CD14-positive monocyte (primary cell): ENCODE measurements at regions not wholly inside any gene's neighbourhood (a gene's known extent, or its start where the extent isn't known, plus 50 kb on each side); places are given as distances from the start of the nearest gene placed in this dataset.

ENCODE experiments used
- DNase-seq, 3 donors: peaks; one replicate each; pipeline ENCODE4 v3.0.0-alpha.2; 2011 to 2022
- H2AFZ ChIP-seq: 2 replicates; pipeline ENCODE4 v1.6.0; 2012; ENCODE audit warnings: mild to moderate bottlenecking, low read depth, low read length, inconsistent platforms; ENCODE audit not compliant: insufficient read depth, poor library complexity, severe bottlenecking
- H3K27ac ChIP-seq, 2 donors: 1 replicate in 1 of 2; 2 replicates in 1 of 2; pipeline ENCODE4 v1.5.1; 2012 to 2013; ENCODE audit warnings: low read length in 2 of 2, control low read depth in 1 of 2, inconsistent platforms in 1 of 2, low read depth in 1 of 2, mild to moderate bottlenecking in 1 of 2
- H3K27me3 ChIP-seq, 2 donors: one replicate each; pipeline versions ENCODE4 v1.6.0 to v1.6.1; 2011 to 2013; ENCODE audit warnings: low read length in 2 of 2; ENCODE audit not compliant: control insufficient read depth in 2 of 2, insufficient read depth in 2 of 2
- H3K36me3 ChIP-seq, 2 donors: replicated peaks in 1 of 2; 1 replicate in 1 of 2; 2 replicates in 1 of 2; pipeline versions ENCODE4 v1.5.1 to v1.6.1; 2012 to 2013; ENCODE audit warnings: low read length in 2 of 2, control low read depth in 1 of 2, inconsistent platforms in 1 of 2, mild to moderate bottlenecking in 1 of 2; ENCODE audit not compliant: insufficient read depth in 2 of 2, control insufficient read depth in 1 of 2
- H3K4me1 ChIP-seq, 2 donors: 1 replicate in 1 of 2; 2 replicates in 1 of 2; pipeline versions ENCODE4 v1.5.1 to v1.6.1; 2012 to 2013; ENCODE audit warnings: low read length in 2 of 2, control low read depth in 1 of 2, inconsistent platforms in 1 of 2, mild to moderate bottlenecking in 1 of 2, moderate library complexity in 1 of 2; ENCODE audit not compliant: insufficient read depth in 2 of 2, control insufficient read depth in 1 of 2
- H3K4me2 ChIP-seq: replicated peaks from 2 replicates; pipeline ENCODE3; 2012; ENCODE audit warnings: low read length, moderate library complexity, mild to moderate bottlenecking; ENCODE audit not compliant: poor library complexity, severe bottlenecking; ENCODE audit errors: extremely low read depth
- H3K4me3 ChIP-seq, 3 experiments: fragments of 200-600 bp in 1 of 3; sonication (generic) in 1 of 3; replicated peaks in 1 of 3; 1 replicate in 2 of 3; 2 replicates in 1 of 3; pipeline ENCODE4 v1.5.1; 2011 to 2013; ENCODE audit warnings: low read length in 3 of 3, mild to moderate bottlenecking in 3 of 3, control low read depth in 2 of 3, low read depth in 2 of 3, inconsistent platforms in 1 of 3, moderate library complexity in 1 of 3
- H3K79me2 ChIP-seq: 2 replicates; pipeline ENCODE4 v1.6.0; 2012; ENCODE audit warnings: mild to moderate bottlenecking, control low read depth, inconsistent platforms, low read length, moderate library complexity; ENCODE audit not compliant: insufficient read depth
- H3K9ac ChIP-seq: 2 replicates; pipeline ENCODE4 v1.6.0; 2017; ENCODE audit warnings: low read length, mild to moderate bottlenecking; ENCODE audit not compliant: insufficient read depth, poor library complexity, severe bottlenecking
- H3K9me3 ChIP-seq, 2 donors: replicated peaks in 1 of 2; 1 replicate in 1 of 2; 2 replicates in 1 of 2; pipeline versions ENCODE4 v1.5.1 to v1.6.1; 2012 to 2013; ENCODE audit warnings: low read length in 2 of 2, control low read depth in 1 of 2; ENCODE audit not compliant: control insufficient read depth in 1 of 2, insufficient read depth in 1 of 2
- H4K20me1 ChIP-seq: 2 replicates; pipeline ENCODE4 v1.6.0; 2012; ENCODE audit warnings: mild to moderate bottlenecking, low read length, control low read depth, moderate library complexity; ENCODE audit not compliant: insufficient read depth
- H3K27ac Mint-ChIP-seq, 7 donors: one replicate each; pipeline ENCODE4 v1.8.0; 2020; ENCODE audit warnings: mild to moderate bottlenecking in 7 of 7, mixed read lengths in 7 of 7, moderate library complexity in 6 of 7, inconsistent platforms in 2 of 7
- H3K27me3 Mint-ChIP-seq, 3 donors: one replicate each; pipeline ENCODE4 v1.8.0; 2021 to 2022; ENCODE audit warnings: low read depth in 3 of 3, mild to moderate bottlenecking in 3 of 3, mixed read lengths in 3 of 3, moderate library complexity in 3 of 3, inconsistent platforms in 1 of 3
- H3K36me3 Mint-ChIP-seq, 2 donors: one replicate each; pipeline ENCODE4 v1.8.0; 2020; ENCODE audit warnings: mixed read lengths in 2 of 2, inconsistent platforms in 1 of 2, mild to moderate bottlenecking in 1 of 2
- H3K4me1 Mint-ChIP-seq: one replicate; pipeline ENCODE4 v1.8.0; 2020; ENCODE audit warnings: mild to moderate bottlenecking, mixed read lengths
- H3K4me3 Mint-ChIP-seq, 2 donors: one replicate each; pipeline ENCODE4 v1.8.0; 2020; ENCODE audit warnings: mild to moderate bottlenecking in 2 of 2, mixed read lengths in 2 of 2, moderate library complexity in 1 of 2
- H3K9me3 Mint-ChIP-seq, 7 donors: one replicate each; pipeline ENCODE4 v1.8.0; 2020 to 2022; ENCODE audit warnings: mixed read lengths in 7 of 7, mild to moderate bottlenecking in 6 of 7, moderate library complexity in 6 of 7, inconsistent platforms in 2 of 7
- WGBS: methylation state at CpG from one replicate; pipeline ENCODE4 v1.1.5; 2013; ENCODE audit warnings: missing lambda C conversion rate; ENCODE audit not compliant: insufficient coverage; 5-methylcytosine and 5-hydroxymethylcytosine counted together
- intact Hi-C, 2 donors: fragments of 100-400 bp; cut with micrococcal nuclease; formaldehyde crosslinking; loops; one replicate each; pipeline versions ENCODE4 v1.15.0 to v1.15.1; 2023
- TF ChIP-seq, protein P1 (sequence below): fragments of 200-600 bp; IDR thresholded peaks from one replicate; pipeline ENCODE4 v1.8.0; 2022; ENCODE audit warnings: antibody characterized with exemption, mild to moderate bottlenecking

GRCh38 chr10:88104223-88104622 lies 240.8 kb downstream of the PTEN start:
- no peaks in the 10 kb centered on the region for H3K9me3 ChIP-seq
- intact Hi-C loops: no loop called here
- no peak overlapping the region for H2AFZ ChIP-seq
- H3K4me3 ChIP-seq: no peak overlapping the region
- H3K79me2 ChIP-seq: no peaks in the 10 kb centered on the region
- peak overlapping the region in 4 of 7 donors; percentile 23 to 63 (median 44) for H3K27ac Mint-ChIP-seq
- peaks cover 54 to 68% of the 10 kb centered on the region in 2 donors for H3K4me1 ChIP-seq
- no CpG with 5 or more reads among the region's 2 CpGs for WGBS
- peak overlapping the region; percentile 6 for H3K4me2 ChIP-seq
- no peaks in the 10 kb centered on the region for H3K36me3 ChIP-seq
- DNase-seq: peak in 2 of 3 donors; percentile 40 to 52
- no peak overlapping the region for H3K9ac ChIP-seq
- peak overlapping the region in 1 of 2 donors; percentile 4 for H3K27ac ChIP-seq
- no peaks in the 10 kb centered on the region for H3K27me3 ChIP-seq
- H4K20me1 ChIP-seq: no peaks in the 10 kb centered on the region
- peaks cover 58% of the 10 kb centered on the region for H3K4me1 Mint-ChIP-seq
- TF ChIP-seq, protein P1, sequence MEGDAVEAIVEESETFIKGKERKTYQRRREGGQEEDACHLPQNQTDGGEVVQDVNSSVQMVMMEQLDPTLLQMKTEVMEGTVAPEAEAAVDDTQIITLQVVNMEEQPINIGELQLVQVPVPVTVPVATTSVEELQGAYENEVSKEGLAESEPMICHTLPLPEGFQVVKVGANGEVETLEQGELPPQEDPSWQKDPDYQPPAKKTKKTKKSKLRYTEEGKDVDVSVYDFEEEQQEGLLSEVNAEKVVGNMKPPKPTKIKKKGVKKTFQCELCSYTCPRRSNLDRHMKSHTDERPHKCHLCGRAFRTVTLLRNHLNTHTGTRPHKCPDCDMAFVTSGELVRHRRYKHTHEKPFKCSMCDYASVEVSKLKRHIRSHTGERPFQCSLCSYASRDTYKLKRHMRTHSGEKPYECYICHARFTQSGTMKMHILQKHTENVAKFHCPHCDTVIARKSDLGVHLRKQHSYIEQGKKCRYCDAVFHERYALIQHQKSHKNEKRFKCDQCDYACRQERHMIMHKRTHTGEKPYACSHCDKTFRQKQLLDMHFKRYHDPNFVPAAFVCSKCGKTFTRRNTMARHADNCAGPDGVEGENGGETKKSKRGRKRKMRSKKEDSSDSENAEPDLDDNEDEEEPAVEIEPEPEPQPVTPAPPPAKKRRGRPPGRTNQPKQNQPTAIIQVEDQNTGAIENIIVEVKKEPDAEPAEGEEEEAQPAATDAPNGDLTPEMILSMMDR: no peak
- H3K9me3 Mint-ChIP-seq: peaks cover 0 to 3% (median 0%) of the 10 kb centered on the region in 7 donors
- peaks cover 0 to 1% (median 0%) of the 10 kb centered on the region in 3 donors for H3K27me3 Mint-ChIP-seq
- H3K36me3 Mint-ChIP-seq: no peaks in the 10 kb centered on the region
- H3K4me3 Mint-ChIP-seq: peak overlapping the region in 1 of 2 donors; percentile 30

GRCh38 chr10:88106366-88106765 lies 242.9 kb downstream of the PTEN start:
- Mint-ChIP-seq H3K4me3 (peak overlapping the region; percentile 16 to 51), H3K27ac (peak overlapping the region; percentile 86 to 95 (median 91)), H3K27me3 (peaks cover 0 to 1% (median 0%) of the 10 kb centered on the region in 3 donors), H3K9me3 (peaks cover 0 to 1% (median 0%) of the 10 kb centered on the region in 7 donors), H3K4me1 (peaks cover 70% of the 10 kb centered on the region), H3K36me3 (peaks cover 0 to 1% of the 10 kb centered on the region in 2 donors)
- Histone ChIP-seq H3K4me3 (peak overlapping the region in 1 of 3 experiments; percentile 35), H3K9ac (no peak overlapping the region), H3K27ac (peak overlapping the region; percentile 72 to 82), H3K79me2 (no peaks in the 10 kb centered on the region), H4K20me1 (no peaks in the 10 kb centered on the region), H3K36me3 (no peaks in the 10 kb centered on the region), H3K27me3 (no peaks in the 10 kb centered on the region), H3K4me2 (peak overlapping the region; percentile 48), H3K9me3 (no peaks in the 10 kb centered on the region), H3K4me1 (peaks cover 57 to 59% of the 10 kb centered on the region in 2 donors), H2AFZ (peak overlapping the region; percentile 59)
- DNase-seq: peak in 2 of 3 donors; percentile 57 to 70
- intact Hi-C loops: loop anchor here (5.0 kb wide), 2 partner anchors 34 to 39 kb away; no protein-coding TSS in a partner anchor
- TF ChIP-seq, protein P1: no peak
- 0% methylated on average over 2 of the region's 2 CpGs for WGBS
